ENCODE measurements at regions not wholly inside any gene's neighbourhood (a gene's known extent, or its start where the extent isn't known, plus 50 kb on each side); places are given as distances from the start of the nearest gene placed in this dataset.

DNA sequence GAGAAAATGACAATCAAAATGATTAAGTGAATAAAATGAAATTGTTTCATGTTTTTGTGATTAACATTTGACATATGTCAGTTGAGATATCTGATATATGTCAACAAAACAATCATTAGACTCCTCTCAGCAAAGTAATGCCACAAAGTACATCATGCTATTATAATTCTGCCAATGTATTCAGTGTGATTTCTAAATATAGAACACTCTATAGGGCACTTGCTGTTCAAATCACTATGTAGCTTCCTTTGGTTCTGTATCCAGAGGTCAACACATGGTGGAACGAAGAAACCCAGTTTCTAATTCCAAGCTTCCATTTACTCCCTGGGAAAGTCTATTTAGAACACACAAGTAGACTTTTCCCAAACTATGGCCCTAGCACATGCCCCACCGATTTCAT lies 227.5 kb upstream of the FAM83B start:
- DNase-seq (ENCODE audit: low read depth), result no peak
- in situ Hi-C loops (cut with HindIII; ENCODE audit: low pct_unique_long_range_greater_than_20kb, low sequenced_read_pairs), result no loop called here

GRCh38 chr6:54621285-54621684 lies 225.3 kb upstream of the FAM83B start:
- in situ Hi-C loops (cut with HindIII; ENCODE audit: low pct_unique_long_range_greater_than_20kb, low sequenced_read_pairs), result no loop called here
- peak; percentile 8 for DNase-seq (ENCODE audit: low read depth)

GRCh38 chr6:54624216-54624615 lies 222.4 kb upstream of the FAM83B start:
- no peak for DNase-seq (ENCODE audit: low read depth)

GRCh38 chr6:54624779-54625178 lies 221.8 kb upstream of the FAM83B start:
- in situ Hi-C loops (cut with HindIII; ENCODE audit: low pct_unique_long_range_greater_than_20kb, low sequenced_read_pairs), result no loop called here
- DNase-seq (ENCODE audit: low read depth), result no peak

More at GRCh38 chr6:54624216-54624615, 222.4 kb upstream of the FAM83B start:
- in situ Hi-C loops (cut with HindIII; ENCODE audit: low pct_unique_long_range_greater_than_20kb, low sequenced_read_pairs), result no loop called here

GRCh38 chr6:54629131-54629530 lies 217.4 kb upstream of the FAM83B start:
- no peak for DNase-seq (ENCODE audit: low read depth)
- in situ Hi-C loops (cut with HindIII; ENCODE audit: low pct_unique_long_range_greater_than_20kb, low sequenced_read_pairs), result no loop called here

GRCh38 chr6:54632984-54633565 lies 213.5 kb upstream of the FAM83B start:
- in situ Hi-C loops (cut with HindIII; ENCODE audit: low pct_unique_long_range_greater_than_20kb, low sequenced_read_pairs), result no loop called here
- no peak for DNase-seq (ENCODE audit: low read depth)

- DNase-seq (ENCODE audit: low read depth), result no peak
- in situ Hi-C loops (cut with HindIII; ENCODE audit: low pct_unique_long_range_greater_than_20kb, low sequenced_read_pairs), result no loop called here
These were observed 213.0 kb upstream of the FAM83B start for GRCh38 chr6:54633601-54634000.

- in situ Hi-C loops (cut with HindIII; ENCODE audit: low pct_unique_long_range_greater_than_20kb, low sequenced_read_pairs), result no loop called here
- no peak for DNase-seq (ENCODE audit: low read depth)
These were observed 205.7 kb upstream of the FAM83B start for GRCh38 chr6:54640911-54641310.

GRCh38 chr6:54646069-54646950 lies 200.3 kb upstream of the FAM83B start:
- DNase-seq (ENCODE audit: low read depth), result no peak
- in situ Hi-C loops (cut with HindIII; ENCODE audit: low pct_unique_long_range_greater_than_20kb, low sequenced_read_pairs), result no loop called here

DNA sequence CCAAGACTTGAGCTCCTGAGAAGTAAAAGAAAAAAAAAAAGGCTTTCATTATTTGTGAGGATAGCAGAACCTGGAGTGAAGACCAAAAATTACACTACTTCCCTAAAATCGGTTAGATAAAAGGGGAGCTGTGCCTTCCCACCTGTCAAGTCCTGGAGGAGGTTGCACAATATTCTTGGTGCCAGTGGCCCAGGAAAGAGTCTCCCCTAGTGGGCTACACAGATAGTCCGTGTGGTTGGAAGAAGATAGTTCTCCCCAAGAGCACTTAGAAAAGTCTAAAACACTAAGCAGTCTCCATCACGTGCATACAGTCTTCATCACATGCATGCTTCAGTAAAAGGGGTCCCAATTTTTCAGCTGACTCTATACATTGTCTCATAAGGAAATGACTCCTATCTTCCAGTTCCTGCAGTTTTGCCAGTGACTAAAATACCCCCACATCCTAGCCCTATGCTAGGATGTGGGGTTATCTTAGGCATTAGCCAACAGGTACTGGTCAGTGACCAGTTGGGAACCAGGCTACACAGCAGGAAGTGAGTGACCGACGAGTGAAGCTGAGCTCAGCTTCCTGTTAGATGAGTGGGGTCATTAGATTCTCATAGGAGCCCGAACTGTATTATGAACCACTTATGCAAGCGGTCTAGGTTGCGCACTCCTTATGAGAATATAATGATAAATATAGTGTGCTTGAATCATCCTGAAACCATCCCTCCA lies 199.5 kb upstream of the FAM83B start:
- in situ Hi-C loops (cut with HindIII; ENCODE audit: low pct_unique_long_range_greater_than_20kb, low sequenced_read_pairs), result no loop called here
- DNase-seq (ENCODE audit: low read depth), result no peak

DNA sequence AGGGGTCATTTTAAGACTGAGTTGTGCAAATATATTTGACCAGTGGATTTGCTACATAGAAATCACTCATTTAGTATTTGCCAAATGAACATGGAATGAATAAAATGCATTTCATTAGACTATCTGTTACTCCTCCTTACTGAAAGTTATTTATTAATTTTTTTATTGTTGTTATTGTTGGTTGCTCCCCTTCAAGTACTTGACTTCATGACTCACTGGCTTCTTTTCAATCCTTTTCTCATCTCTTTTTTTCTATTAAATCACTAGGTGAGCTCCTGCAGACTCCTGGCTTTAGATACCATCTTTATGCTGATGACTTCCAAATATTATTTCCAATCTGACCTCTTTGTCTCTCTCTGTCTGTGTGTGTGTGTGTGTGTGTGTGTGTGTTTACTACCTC lies 192.2 kb upstream of the FAM83B start:
- peak; percentile 45 for DNase-seq (ENCODE audit: low read depth)
- in situ Hi-C loops (cut with HindIII; ENCODE audit: low pct_unique_long_range_greater_than_20kb, low sequenced_read_pairs), result no loop called here

GRCh38 chr6:54655162-54655561 lies 191.4 kb upstream of the FAM83B start:
- peak; percentile 37 for DNase-seq (ENCODE audit: low read depth)
- in situ Hi-C loops (cut with HindIII; ENCODE audit: low pct_unique_long_range_greater_than_20kb, low sequenced_read_pairs), result no loop called here

GRCh38 chr6:54665278-54665677 lies 181.3 kb upstream of the FAM83B start:
- in situ Hi-C loops (cut with HindIII; ENCODE audit: low pct_unique_long_range_greater_than_20kb, low sequenced_read_pairs), result no loop called here
- no peak for DNase-seq (ENCODE audit: low read depth)

DNA sequence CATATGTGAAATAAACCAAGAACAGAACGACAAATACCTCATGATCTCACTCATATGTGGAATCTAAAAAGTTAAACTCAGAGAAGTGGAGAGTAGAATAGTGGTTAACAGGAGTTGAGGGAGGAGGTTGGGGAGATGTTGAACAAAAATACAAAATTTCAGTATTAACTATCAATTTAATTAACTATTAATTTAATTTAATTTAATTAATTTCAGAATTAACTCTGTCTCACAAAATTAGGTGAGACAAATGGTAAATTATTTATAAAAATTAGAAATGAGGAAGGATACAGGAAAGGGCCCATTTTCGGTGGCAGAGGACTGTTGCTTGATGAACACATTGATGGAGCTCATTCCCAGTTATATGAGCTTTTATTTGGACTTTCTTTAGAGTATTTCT lies 166.0 kb upstream of the FAM83B start:
- in situ Hi-C loops (cut with HindIII; ENCODE audit: low pct_unique_long_range_greater_than_20kb, low sequenced_read_pairs), result no loop called here
- no peak for DNase-seq (ENCODE audit: low read depth)

DNA sequence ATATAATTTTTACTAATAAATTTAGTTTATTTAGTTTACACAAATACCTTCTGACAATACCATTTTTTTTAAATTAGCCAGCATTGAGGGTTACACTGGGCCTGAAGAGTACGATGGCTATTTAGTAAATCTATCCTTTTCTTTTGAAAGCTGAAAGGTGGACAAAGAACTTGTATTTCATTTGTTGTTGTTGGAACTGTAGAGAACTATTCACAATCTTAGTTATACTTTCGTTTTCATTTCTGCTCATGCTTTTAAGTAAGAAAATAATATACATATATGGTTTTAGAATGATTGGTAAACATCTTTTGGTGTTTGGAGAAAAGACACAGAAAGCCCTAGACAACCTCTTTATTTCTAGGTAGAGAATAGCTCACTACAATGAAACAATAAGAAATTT lies 165.3 kb upstream of the FAM83B start:
- no peak for DNase-seq (ENCODE audit: low read depth)
- in situ Hi-C loops (cut with HindIII; ENCODE audit: low pct_unique_long_range_greater_than_20kb, low sequenced_read_pairs), result no loop called here

DNA sequence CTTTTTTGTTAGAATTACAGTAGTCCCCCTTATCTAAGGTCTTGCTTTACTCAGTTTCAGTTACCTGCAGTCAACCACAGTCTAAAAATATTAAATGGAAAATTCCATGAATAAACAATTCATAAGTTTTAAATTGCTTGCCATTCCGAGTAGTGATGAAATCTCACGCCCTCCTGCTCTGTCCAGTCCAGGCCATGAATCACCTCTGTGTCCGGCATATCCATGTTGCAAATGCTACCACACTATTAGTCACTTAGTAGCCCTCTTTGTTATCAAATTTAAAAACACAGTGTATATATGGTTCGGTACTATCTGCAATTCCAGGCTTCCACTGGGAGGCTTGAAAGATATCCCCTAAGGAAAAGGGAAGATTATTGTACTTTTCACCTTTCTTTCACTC lies 164.6 kb upstream of the FAM83B start:
- in situ Hi-C loops (cut with HindIII; ENCODE audit: low pct_unique_long_range_greater_than_20kb, low sequenced_read_pairs), result no loop called here
- no peak for DNase-seq (ENCODE audit: low read depth)

DNA sequence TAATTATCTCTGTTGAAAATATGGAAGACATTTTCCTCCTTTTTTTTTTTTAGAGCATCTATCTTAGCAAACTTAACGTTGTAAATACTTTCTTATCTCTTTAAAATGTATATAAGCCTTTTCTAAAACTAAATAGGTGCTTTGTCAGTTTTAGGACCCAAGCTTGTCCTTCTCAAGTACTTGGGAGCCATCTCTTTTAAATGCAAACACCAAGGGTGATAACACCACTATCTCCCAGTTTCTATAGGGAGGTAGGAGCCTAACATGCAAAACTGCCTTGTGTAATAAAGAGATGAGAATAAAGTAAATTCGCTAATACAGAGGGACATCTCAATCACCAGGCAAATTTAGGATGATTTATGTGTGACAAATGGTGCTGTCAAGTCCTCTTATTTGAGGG lies 157.0 kb upstream of the FAM83B start:
- in situ Hi-C loops (cut with HindIII; ENCODE audit: low pct_unique_long_range_greater_than_20kb, low sequenced_read_pairs), result no loop called here
- no peak for DNase-seq (ENCODE audit: low read depth)

- in situ Hi-C loops (cut with HindIII; ENCODE audit: low pct_unique_long_range_greater_than_20kb, low sequenced_read_pairs), result no loop called here
These were observed 156.0 kb upstream of the FAM83B start for GRCh38 chr6:54690596-54690995.

DNA sequence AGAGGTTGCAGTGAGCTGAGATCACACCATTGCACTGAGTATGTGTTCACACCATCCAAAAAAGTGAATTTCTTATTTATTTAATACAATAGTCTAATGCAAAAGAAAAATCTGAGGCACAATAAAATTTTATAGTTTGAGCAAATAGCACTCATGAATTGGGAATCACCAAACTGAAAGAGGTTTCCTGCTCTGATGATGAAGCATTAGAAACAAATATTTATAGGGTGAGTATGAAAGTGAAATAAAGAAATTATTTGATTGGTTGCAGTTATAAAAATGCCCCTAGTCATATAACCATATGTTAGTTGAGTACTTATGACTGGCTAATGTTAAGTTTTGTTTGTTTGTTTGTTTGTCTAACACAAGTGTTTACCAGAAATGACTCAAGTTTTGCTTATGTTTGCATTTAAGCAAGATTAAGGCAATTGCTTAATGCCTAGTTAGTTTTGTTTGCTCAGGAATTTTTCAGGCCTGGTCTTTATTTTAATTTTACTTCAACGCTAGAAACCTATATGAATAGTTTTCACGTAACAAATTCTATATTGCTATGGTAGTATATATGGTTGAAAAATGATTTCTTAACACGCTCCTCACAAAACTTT lies 151.5 kb upstream of the FAM83B start:
- DNase-seq (ENCODE audit: low read depth), result no peak
- in situ Hi-C loops (cut with HindIII; ENCODE audit: low pct_unique_long_range_greater_than_20kb, low sequenced_read_pairs), result no loop called here

More at GRCh38 chr6:54690596-54690995, 156.0 kb upstream of the FAM83B start:
- DNase-seq (ENCODE audit: low read depth), result no peak
